ENCODE measurements at regions not wholly inside any gene's neighbourhood (a gene's known extent, or its start where the extent isn't known, plus 50 kb on each side); places are given as distances from the start of the nearest gene placed in this dataset.

GRCh38 chr1:196029410-196029809 is 578.8 kb downstream of the KCNT2 start:
- TF ChIP-seq, protein P1, sequence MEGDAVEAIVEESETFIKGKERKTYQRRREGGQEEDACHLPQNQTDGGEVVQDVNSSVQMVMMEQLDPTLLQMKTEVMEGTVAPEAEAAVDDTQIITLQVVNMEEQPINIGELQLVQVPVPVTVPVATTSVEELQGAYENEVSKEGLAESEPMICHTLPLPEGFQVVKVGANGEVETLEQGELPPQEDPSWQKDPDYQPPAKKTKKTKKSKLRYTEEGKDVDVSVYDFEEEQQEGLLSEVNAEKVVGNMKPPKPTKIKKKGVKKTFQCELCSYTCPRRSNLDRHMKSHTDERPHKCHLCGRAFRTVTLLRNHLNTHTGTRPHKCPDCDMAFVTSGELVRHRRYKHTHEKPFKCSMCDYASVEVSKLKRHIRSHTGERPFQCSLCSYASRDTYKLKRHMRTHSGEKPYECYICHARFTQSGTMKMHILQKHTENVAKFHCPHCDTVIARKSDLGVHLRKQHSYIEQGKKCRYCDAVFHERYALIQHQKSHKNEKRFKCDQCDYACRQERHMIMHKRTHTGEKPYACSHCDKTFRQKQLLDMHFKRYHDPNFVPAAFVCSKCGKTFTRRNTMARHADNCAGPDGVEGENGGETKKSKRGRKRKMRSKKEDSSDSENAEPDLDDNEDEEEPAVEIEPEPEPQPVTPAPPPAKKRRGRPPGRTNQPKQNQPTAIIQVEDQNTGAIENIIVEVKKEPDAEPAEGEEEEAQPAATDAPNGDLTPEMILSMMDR (conservative IDR thresholded peaks at IDR 0.05; ENCODE audit: low read length) = peak; percentile 18; the same call in 1 of the 2 replicates
- TF ChIP-seq EZH2phosphoT487 (IDR thresholded peaks at IDR 0.05; ENCODE audit: borderline replicate concordance) = no peak

All from Loucy (cell line).